Endothelial cell of umbilical vein (primary cell): ENCODE measurements at regions not wholly inside any gene's neighbourhood (a gene's known extent, or its start where the extent isn't known, plus 50 kb on each side); places are given as distances from the start of the nearest gene placed in this dataset.

ENCODE experiments used
- BruUV-seq: library from RNA; stranded (reverse); fragments of 400-500 nt; replicated peaks from 2 replicates; lab custom pipeline; 2021; lab: Mats Ljungman, UMichigan
- CTCF ChIA-PET: fragments of 300-600, 350-600 bp; sonication (Branson Sonifier 250); formaldehyde crosslinking; loops from one replicate; lab custom pipeline; 2021; ENCODE audit warnings: antibody characterized with exemption, inconsistent platforms; lab: Charles Lee
- POLR2A ChIA-PET: fragments of 300-600, 350-600 bp; sonication (Branson Sonifier 250); formaldehyde crosslinking; loops from one replicate; lab custom pipeline; 2021; ENCODE audit warnings: antibody characterized with exemption, inconsistent platforms; lab: Charles Lee
- DNase-seq: peaks from one replicate; pipeline ENCODE4 v3.0.0-alpha.2; 2011; ENCODE audit warnings: low read depth, low spot score
- FAIRE-seq: peaks from 2 replicates; lab custom pipeline; 2011; peaks lifted over from hg19 to GRCh38; lab: Jason Lieb, UNC
- H2AFZ ChIP-seq: 2 replicates; pipeline ENCODE4 v1.6.0; 2012; ENCODE audit warnings: low read depth, low read length, control low read depth, inconsistent platforms
- H3K27ac ChIP-seq: 2 replicates; pipeline ENCODE4 v1.5.1; 2011; ENCODE audit warnings: low read depth, mild to moderate bottlenecking, control low read depth, low read length, moderate library complexity; ENCODE audit not compliant: insufficient read depth
- H3K27me3 ChIP-seq, 2 experiments: 2 replicates each; pipeline versions ENCODE4 v1.6.0 to v1.6.1; 2011; ENCODE audit warnings: low read length in 2 of 2, mixed read lengths in 1 of 2; ENCODE audit not compliant: control insufficient read depth in 2 of 2, insufficient read depth in 2 of 2
- H3K36me3 ChIP-seq, 2 experiments: 2 replicates in 1 of 2; 3 replicates in 1 of 2; pipeline ENCODE4 v1.5.1; 2011; ENCODE audit warnings: low read length in 2 of 2, mild to moderate bottlenecking in 1 of 2, moderate library complexity in 1 of 2; ENCODE audit not compliant: control insufficient read depth in 2 of 2, insufficient read depth in 2 of 2; ENCODE audit errors: extremely low read depth in 1 of 2
- H3K4me1 ChIP-seq: 3 replicates; pipeline ENCODE4 v1.5.1; 2011; ENCODE audit warnings: mild to moderate bottlenecking, low read length; ENCODE audit not compliant: control insufficient read depth, insufficient read depth; ENCODE audit errors: extremely low read depth
- H3K4me2 ChIP-seq: 2 replicates; pipeline ENCODE4 v1.6.1; 2011; ENCODE audit warnings: low read length, control low read depth, mixed read lengths; ENCODE audit not compliant: insufficient read depth
- H3K4me3 ChIP-seq, 3 experiments: fragments of 200-600 bp in 1 of 3; sonication (generic), shearing (Covaris generic) in 1 of 3; replicated peaks in 1 of 3; 2 replicates each; pipeline ENCODE4 v1.5.1; 2011 to 2016; ENCODE audit warnings: control low read depth in 3 of 3, low read length in 3 of 3, mild to moderate bottlenecking in 2 of 3, inconsistent platforms in 1 of 3, low read depth in 1 of 3, moderate library complexity in 1 of 3; ENCODE audit not compliant: insufficient read depth in 1 of 3
- H3K79me2 ChIP-seq: 2 replicates; pipeline ENCODE4 v1.6.0; 2012; ENCODE audit warnings: low read length, inconsistent platforms; ENCODE audit not compliant: control insufficient read depth, insufficient read depth
- H3K9ac ChIP-seq: replicated peaks from 2 replicates; pipeline ENCODE3; 2011; ENCODE audit warnings: low read length, control low read depth; ENCODE audit not compliant: insufficient read depth; ENCODE audit errors: extremely low read depth
- H3K9me1 ChIP-seq: replicated peaks from 3 replicates; pipeline ENCODE4 v1.6.0; 2011; ENCODE audit warnings: mild to moderate bottlenecking, low read length; ENCODE audit not compliant: control insufficient read depth, insufficient read depth; ENCODE audit errors: extremely low read depth
- H3K9me3 ChIP-seq: replicated peaks from 2 replicates; pipeline ENCODE4 v1.5.1; 2012; ENCODE audit warnings: low read length, inconsistent platforms; ENCODE audit not compliant: control insufficient read depth, insufficient read depth
- H4K20me1 ChIP-seq: replicated peaks from 2 replicates; pipeline ENCODE3; 2011; ENCODE audit warnings: mild to moderate bottlenecking, low read length; ENCODE audit not compliant: control insufficient read depth, insufficient read depth; ENCODE audit errors: extremely low read depth
- CTCF ChIP-seq, 2 donors: IDR thresholded peaks; 1 replicate in 1 of 2; 2 replicates in 1 of 2; pipeline ENCODE4 v1.5.1; 2011; ENCODE audit warnings: low read length in 2 of 2, mild to moderate bottlenecking in 2 of 2, moderate library complexity in 2 of 2, control low read depth in 1 of 2, inconsistent platforms in 1 of 2, low read depth in 1 of 2; ENCODE audit not compliant: insufficient read depth in 1 of 2; ENCODE audit errors: extremely low read depth in 1 of 2
- EZH2 ChIP-seq: IDR thresholded peaks from 2 replicates; pipeline ENCODE4 v1.6.1; 2012; ENCODE audit warnings: borderline replicate concordance, low read depth, mild to moderate bottlenecking, moderate library complexity, low read length, inconsistent platforms; ENCODE audit not compliant: severe bottlenecking
- FOS ChIP-seq: IDR thresholded peaks from 2 replicates; pipeline ENCODE4 v1.6.1; 2011; ENCODE audit warnings: mild to moderate bottlenecking, low read length, moderate library complexity, borderline replicate concordance; ENCODE audit not compliant: insufficient read depth
- GATA2 ChIP-seq: IDR thresholded peaks from 2 replicates; pipeline ENCODE4 v1.7.0; 2011; ENCODE audit warnings: low read depth, mild to moderate bottlenecking, moderate library complexity, mixed read lengths, low read length; ENCODE audit not compliant: insufficient read length, insufficient read depth
- JUN ChIP-seq: IDR thresholded peaks from 2 replicates; pipeline ENCODE4 v1.6.1; 2011; ENCODE audit warnings: borderline replicate concordance, low read depth; ENCODE audit not compliant: insufficient read length, insufficient read depth
- MAX ChIP-seq: IDR thresholded peaks from 2 replicates; pipeline ENCODE4 v1.6.1; 2011; ENCODE audit not compliant: insufficient read depth, insufficient read length
- MYC ChIP-seq: IDR thresholded peaks from one replicate; pipeline ENCODE4 v1.6.1; 2011; ENCODE audit warnings: mild to moderate bottlenecking, low read depth, low read length
- POLR2A ChIP-seq: IDR thresholded peaks from 2 replicates; pipeline ENCODE4 v1.6.1; 2012; ENCODE audit warnings: low read depth, mild to moderate bottlenecking, control low read depth, low read length
- POLR2AphosphoS5 ChIP-seq: IDR thresholded peaks from 2 replicates; pipeline ENCODE4 v1.6.1; 2012; ENCODE audit warnings: low read depth, mild to moderate bottlenecking, control low read depth, low read length, moderate library complexity; ENCODE audit not compliant: insufficient read depth
- dilution Hi-C: fragments of 300-500 bp; cut with MboI; formaldehyde crosslinking; loops from one replicate; pipeline ENCODE4 v1.15.0; 2019; ENCODE audit warnings: low sequenced_read_pairs; ENCODE audit not compliant: extremely low pct_ligation_motif_present
- intact Hi-C: fragments of 100-400 bp; cut with micrococcal nuclease; formaldehyde crosslinking; loops from one replicate; pipeline ENCODE4 v1.10.0; 2022

GRCh38 chr6:139479433-139480222 lies 105.2 kb upstream of the CITED2 start:
- H4K20me1 ChIP-seq, result no peaks in the 10 kb centered on the region
- no peaks in the 10 kb centered on the region for H3K27me3 ChIP-seq
- POLR2A ChIA-PET, result no interaction called here
- H3K9ac ChIP-seq, result no peak overlapping the region
- H3K27ac ChIP-seq, result no peak overlapping the region
- CTCF ChIA-PET, result interaction anchor here (1.3 kb wide), 1 partner anchor 32 kb away, joined by 3 read pairs; no protein-coding TSS in a partner anchor
- DNase-seq (no peak), FAIRE-seq (no peak)
- no peaks in the 10 kb centered on the region for H3K79me2 ChIP-seq
- H3K9me3 ChIP-seq, result no peaks in the 10 kb centered on the region
- BruUV-seq, result no TSS peak
- no peak for TF ChIP-seq POLR2A
- TF ChIP-seq JUN, result no peak
- TF ChIP-seq MYC, result no peak
- no peak for TF ChIP-seq FOS
- TF ChIP-seq MAX, result no peak
- no peak for TF ChIP-seq GATA2
- TF ChIP-seq POLR2AphosphoS5, result no peak
- no peak for TF ChIP-seq CTCF (IDR thresholded peaks at IDR 0.05; ENCODE audit: extremely low read depth in 1 of 2, insufficient read depth in 1 of 2, low read depth in 1 of 2, low read length in 2 of 2)
- TF ChIP-seq EZH2, result no peak
- intact Hi-C loops (no loop called here), dilution Hi-C loops (no loop called here)
- H2AFZ ChIP-seq, result no peak overlapping the region
- H3K4me1 ChIP-seq, result no peaks in the 10 kb centered on the region
- no peak overlapping the region for H3K4me2 ChIP-seq
- H3K9me1 ChIP-seq, result no peaks in the 10 kb centered on the region
- H3K4me3 ChIP-seq, result no peak overlapping the region
- H3K36me3 ChIP-seq, result no peaks in the 10 kb centered on the region
